ENCODE measurements at regions not wholly inside any gene's neighbourhood (a gene's known extent, or its start where the extent isn't known, plus 50 kb on each side); places are given as distances from the start of the nearest gene placed in this dataset.

DNA sequence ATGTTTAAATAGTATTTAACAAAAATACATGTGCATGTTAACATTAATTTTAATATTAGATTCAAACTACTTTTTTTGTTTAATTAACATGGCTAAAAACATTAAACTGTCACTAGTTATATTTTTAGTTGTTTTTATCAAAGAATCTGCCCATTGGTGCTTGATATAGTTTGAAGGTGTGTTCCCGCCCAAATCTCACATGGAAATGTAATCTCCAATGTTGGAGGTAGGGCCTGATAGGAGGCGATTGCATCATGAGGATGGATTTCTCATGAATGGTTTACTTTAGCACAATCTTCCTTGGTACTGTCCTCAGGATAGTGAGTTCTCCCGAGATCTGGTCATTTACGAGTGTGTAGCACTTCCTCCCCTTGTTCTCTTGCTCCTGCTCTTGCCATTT, 2459.4 kb downstream of the PCDH9 start:
- TF ChIP-seq, protein P1, sequence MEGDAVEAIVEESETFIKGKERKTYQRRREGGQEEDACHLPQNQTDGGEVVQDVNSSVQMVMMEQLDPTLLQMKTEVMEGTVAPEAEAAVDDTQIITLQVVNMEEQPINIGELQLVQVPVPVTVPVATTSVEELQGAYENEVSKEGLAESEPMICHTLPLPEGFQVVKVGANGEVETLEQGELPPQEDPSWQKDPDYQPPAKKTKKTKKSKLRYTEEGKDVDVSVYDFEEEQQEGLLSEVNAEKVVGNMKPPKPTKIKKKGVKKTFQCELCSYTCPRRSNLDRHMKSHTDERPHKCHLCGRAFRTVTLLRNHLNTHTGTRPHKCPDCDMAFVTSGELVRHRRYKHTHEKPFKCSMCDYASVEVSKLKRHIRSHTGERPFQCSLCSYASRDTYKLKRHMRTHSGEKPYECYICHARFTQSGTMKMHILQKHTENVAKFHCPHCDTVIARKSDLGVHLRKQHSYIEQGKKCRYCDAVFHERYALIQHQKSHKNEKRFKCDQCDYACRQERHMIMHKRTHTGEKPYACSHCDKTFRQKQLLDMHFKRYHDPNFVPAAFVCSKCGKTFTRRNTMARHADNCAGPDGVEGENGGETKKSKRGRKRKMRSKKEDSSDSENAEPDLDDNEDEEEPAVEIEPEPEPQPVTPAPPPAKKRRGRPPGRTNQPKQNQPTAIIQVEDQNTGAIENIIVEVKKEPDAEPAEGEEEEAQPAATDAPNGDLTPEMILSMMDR (IDR thresholded peaks at IDR 0.05; ENCODE audit: low read depth, low read length): no peak
- no peak for DNase-seq (ENCODE audit: extremely low read depth, low read depth)

DNA sequence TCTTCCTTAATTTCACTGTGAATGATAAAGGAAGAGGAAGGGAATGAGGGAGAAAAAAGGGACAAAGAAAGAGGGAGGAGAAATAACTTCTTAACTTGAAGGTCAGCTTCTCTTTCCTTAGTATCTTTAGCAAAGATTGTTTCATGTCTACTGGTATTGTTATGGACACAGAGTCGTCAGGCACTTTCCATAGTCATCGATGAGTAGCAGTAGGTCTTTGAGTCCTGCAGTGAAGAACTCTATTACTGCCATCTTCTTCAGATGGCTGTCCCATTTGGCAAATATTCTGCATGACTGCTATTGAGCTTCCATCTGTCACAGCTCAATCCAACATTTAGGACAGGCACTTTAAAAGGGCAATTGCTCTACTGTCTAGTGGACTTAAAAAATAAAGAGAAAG, 2463.1 kb downstream of the PCDH9 start:
- DNase-seq (ENCODE audit: extremely low read depth, low read depth): no peak
- TF ChIP-seq, protein P1 (IDR thresholded peaks at IDR 0.05; ENCODE audit: low read depth, low read length): no peak

DNA sequence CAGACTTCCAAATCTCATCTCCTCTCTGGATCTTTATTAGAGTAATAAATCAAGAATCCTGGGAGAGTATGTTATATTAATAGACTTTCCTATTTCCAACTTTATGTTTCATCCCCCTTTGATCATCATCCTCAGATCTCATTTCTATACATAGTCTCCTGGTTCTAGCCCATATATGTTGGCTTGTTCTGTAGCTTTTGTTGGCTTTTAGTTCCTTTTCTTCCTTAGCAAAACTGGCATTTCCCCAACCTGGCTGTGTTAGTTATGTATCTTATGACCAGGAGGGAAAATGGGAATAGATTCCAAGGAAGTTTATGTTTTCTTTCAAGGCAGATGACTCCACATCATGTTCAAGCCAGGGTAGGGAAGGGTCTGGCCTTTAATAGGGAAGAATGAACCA, 2464.5 kb downstream of the PCDH9 start:
- no peak for DNase-seq (ENCODE audit: extremely low read depth, low read depth)
- TF ChIP-seq, protein P1 (IDR thresholded peaks at IDR 0.05; ENCODE audit: low read depth, low read length): no peak

DNA sequence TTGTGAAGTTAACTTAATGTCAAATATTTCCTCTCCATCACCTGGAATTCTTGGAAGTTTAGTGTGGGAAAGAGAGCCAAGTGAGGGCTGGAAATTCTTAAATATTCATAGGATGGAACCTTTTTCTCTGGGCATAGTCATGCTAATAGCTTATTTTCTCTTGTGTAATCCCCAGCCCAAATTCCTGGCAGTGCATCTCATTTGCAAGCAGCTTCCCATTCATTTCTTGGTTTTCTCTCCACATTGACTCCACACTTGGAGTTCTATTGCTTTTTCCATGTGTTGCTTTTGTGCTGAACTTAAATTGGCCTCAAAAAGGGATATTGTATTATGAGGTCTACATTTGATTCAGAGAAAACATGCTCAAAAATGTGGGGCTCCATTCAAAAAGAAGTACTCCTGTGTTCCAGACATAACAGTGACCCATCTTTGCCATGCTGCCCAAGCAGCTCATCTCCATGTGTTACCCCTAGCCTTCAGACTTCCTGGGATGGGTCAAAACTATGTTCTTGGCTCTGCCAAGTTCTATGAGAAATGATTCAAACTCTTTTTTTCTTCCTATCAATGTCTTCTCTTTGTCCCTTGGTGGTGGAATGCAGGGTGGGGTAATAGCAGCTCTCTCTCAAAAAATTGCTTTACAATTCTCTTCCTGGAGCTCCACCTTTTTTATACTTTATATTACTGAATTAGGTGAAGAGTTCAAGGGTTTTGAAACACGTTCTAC, 2471.5 kb downstream of the PCDH9 start:
- no peak for DNase-seq (ENCODE audit: extremely low read depth, low read depth)
- TF ChIP-seq, protein P1 (IDR thresholded peaks at IDR 0.05; ENCODE audit: low read depth, low read length): no peak

DNA sequence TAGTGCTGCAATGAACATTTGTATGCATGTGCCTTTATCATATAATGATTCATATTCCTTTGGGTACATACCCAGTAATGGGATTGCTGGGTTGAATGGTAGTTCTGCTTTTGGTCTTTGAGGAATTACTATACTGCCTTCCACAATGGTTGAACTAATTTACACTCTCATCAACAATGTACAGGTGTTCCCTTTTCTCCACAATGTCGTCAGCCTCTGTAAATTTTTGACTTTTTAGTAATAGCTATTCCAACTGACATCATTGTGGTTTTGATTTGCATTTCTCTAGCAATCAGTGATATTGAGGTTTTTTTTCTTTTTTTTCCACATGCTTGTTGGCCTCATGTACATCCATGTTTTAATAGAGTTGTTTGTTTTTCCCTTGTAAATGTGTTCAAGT, 2473.5 kb downstream of the PCDH9 start:
- TF ChIP-seq, protein P1 (IDR thresholded peaks at IDR 0.05; ENCODE audit: low read depth, low read length): no peak
- DNase-seq (ENCODE audit: extremely low read depth, low read depth): no peak

DNA sequence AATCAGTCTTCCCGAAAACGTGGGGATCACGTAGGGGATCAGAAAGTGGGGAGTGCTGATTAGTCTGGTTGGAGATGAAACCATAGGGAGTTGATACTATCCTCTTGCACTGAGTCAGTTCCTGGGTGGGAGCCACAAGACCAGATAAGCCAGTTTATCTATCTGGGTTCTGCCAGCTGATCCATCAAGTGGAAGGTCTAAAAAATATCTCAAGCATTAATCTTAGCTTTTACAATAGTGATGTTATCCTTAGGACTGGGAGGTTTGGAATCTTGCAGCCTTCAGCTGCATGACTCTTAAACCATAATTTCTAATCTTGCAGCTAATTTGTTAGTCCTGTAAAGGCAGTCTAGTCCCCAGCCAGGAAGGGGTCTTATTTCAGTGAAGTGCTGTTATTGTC, 2474.2 kb downstream of the PCDH9 start:
- TF ChIP-seq, protein P1 (IDR thresholded peaks at IDR 0.05; ENCODE audit: low read depth, low read length): no peak
- no peak for DNase-seq (ENCODE audit: extremely low read depth, low read depth)

DNA sequence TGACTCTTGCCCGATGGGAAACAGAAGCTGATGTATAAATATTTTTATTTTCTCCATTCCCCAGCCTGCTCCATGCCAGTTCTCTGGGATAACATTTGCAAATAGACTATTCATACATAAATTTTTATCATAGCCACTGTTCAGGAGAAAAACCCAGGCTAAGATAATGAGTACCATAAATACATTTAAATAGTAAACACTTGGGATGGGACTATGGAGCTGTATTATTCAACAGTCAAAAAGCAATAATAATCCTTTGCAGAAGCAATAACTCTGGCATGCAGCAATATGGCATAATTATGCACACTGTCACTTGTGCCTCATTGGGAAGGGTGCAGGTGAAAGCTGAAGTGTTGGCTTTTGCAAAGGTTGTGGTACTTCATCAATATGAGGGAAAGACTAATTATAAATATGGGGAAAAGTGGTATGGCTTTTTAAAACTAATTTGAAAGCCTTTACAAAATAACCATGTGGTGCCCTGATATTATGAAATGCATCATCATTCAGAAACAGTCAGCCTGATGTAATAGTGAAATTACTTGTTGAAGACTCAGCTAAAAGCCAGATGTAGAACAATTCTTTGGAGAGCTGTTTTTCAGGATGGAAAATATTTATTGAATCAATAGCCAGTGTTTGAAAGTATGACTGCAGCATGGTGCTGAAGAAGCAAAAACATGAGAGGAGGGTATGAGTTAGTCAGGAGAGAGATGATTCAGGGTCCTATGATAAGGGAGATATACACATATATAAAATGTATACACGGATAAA, 2476.7 kb downstream of the PCDH9 start:
- no peak for DNase-seq (ENCODE audit: extremely low read depth, low read depth)

More for the DNA sequence above, 2476.7 kb downstream of the PCDH9 start:
- TF ChIP-seq, protein P1 (IDR thresholded peaks at IDR 0.05; ENCODE audit: low read depth, low read length): no peak

Measured in AG09319 (cell line).